Peyer's patch (tissue), 4 donors: ENCODE measurements at regions not wholly inside any gene's neighbourhood (a gene's known extent, or its start where the extent isn't known, plus 50 kb on each side); places are given as distances from the start of the nearest gene placed in this dataset.

Experiments
- CTCF ChIP-seq, 6 experiments: fragments of 450-650 bp in 4 of 6; fragments of 200-600 bp in 2 of 6; sonication (generic) in 1 of 6; IDR thresholded peaks; one replicate each; pipeline ENCODE4 v1.5.1; 2017 to 2019; ENCODE audit warnings: antibody characterized with exemption in 6 of 6, mild to moderate bottlenecking in 3 of 6, moderate library complexity in 1 of 6
- POLR2A ChIP-seq, 2 donors: fragments of 450-650 bp; IDR thresholded peaks; one replicate each; pipeline ENCODE4 v1.5.1; 2017; ENCODE audit warnings: antibody characterized with exemption in 2 of 2, mild to moderate bottlenecking in 2 of 2, moderate library complexity in 2 of 2

- TF ChIP-seq POLR2A (IDR thresholded peaks at IDR 0.05), result no peak
- no peak for TF ChIP-seq CTCF (IDR thresholded peaks at IDR 0.05)
Observed at GRCh38 chr11:13874597-13874996, 87.9 kb upstream of the SPON1 start.
